ENCODE measurements at regions not wholly inside any gene's neighbourhood (a gene's known extent, or its start where the extent isn't known, plus 50 kb on each side); places are given as distances from the start of the nearest gene placed in this dataset.

DNA sequence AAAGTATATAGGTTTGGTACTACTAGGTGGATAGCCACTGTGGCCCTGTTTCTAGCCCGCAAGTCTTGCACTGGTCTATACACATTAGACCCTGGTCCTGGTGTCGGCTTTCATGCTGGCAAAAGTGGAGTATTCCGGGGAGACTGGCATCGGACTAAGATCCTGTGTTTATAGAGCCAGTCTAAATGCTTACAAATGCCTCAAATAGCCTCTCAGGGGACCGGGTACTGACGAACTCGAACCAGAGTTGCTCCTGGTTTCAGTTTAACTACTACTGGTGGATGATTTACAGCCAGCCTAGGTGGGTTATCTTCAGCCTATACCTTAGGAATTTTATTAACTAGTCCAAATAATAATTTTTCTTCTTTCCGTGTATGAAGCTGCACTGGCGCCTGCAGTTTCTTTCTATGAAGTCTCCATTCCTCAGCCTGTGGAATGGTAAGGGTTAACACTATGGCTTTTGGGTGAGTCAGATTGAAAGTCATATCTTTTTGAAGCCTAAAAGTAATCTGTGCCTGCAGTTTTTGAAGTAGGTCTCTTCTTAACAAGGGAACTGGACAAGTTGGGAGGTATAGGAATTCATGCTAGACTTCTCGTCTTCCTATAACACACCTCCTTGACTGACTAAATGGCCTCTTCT, 51.3 kb downstream of the OR10H4 start:
- Histone ChIP-seq H3K9me3 (no peaks in the 10 kb centered on the region), H3K9ac (ENCODE audit: low read depth in 2 of 2, low read length in 2 of 2) (no peak overlapping the region), H3K36me3 (no peaks in the 10 kb centered on the region), H3K27me3 (no peaks in the 10 kb centered on the region), H3K4me1 (no peaks in the 10 kb centered on the region), H3K4me3 (no peak overlapping the region), H3K27ac (no peak overlapping the region)
- intact Hi-C loops (cut with DNase I) = no loop called here
- no peak for DNase-seq
- TF ChIP-seq CTCF (IDR thresholded peaks at IDR 0.05) = no peak

- Histone ChIP-seq H3K4me3 (peak overlapping the region; percentile 14), H3K9ac (ENCODE audit: low read depth in 2 of 2, low read length in 2 of 2) (no peak overlapping the region), H3K9me3 (no peaks in the 10 kb centered on the region), H3K36me3 (no peaks in the 10 kb centered on the region), H3K27ac (no peak overlapping the region), H3K27me3 (no peaks in the 10 kb centered on the region), H3K4me1 (no peaks in the 10 kb centered on the region)
- DNase-seq = no peak
- intact Hi-C loops (cut with DNase I) = no loop called here
- no peak for TF ChIP-seq CTCF (IDR thresholded peaks at IDR 0.05)
Measured at GRCh38 chr19:16001481-16002312, 52.9 kb downstream of the OR10H4 start.

GRCh38 chr19:16002406-16003384, 53.9 kb downstream of the OR10H4 start:
- Histone ChIP-seq H3K4me1 (no peaks in the 10 kb centered on the region), H3K9me3 (no peaks in the 10 kb centered on the region), H3K27ac (no peak overlapping the region), H3K36me3 (no peaks in the 10 kb centered on the region), H3K27me3 (no peaks in the 10 kb centered on the region), H3K4me3 (peak overlapping the region; percentile 14), H3K9ac (ENCODE audit: low read depth in 2 of 2, low read length in 2 of 2) (no peak overlapping the region)
- no peak for TF ChIP-seq CTCF (IDR thresholded peaks at IDR 0.05)
- no peak for DNase-seq
- intact Hi-C loops (cut with DNase I) = no loop called here

DNA sequence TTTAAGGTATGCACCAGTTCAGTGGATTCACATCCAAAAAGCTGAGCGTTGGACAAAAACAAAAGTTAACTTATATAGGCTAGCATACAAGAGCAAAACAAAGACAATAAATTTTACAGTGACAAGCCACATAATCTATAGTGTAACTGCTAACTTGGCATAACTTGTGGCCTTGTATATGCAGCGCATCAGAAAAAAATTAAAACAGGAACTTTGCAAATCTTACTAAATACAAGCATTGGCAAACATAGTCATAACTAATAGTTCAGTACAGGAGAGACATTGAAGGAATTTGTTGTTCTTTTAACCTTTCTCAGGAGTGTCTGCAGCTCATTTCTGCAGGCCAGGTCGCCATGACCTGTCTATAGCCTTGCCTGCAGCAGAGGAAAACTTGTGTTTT, 54.6 kb downstream of the OR10H4 start:
- no peaks in the 10 kb centered on the region for H3K36me3 ChIP-seq
- TF ChIP-seq CTCF (IDR thresholded peaks at IDR 0.05) = no peak
- intact Hi-C loops (cut with DNase I) = no loop called here
- H3K9me3 ChIP-seq = no peaks in the 10 kb centered on the region
- H3K9ac ChIP-seq (ENCODE audit: low read depth in 2 of 2, low read length in 2 of 2) = no peak overlapping the region
- no peaks in the 10 kb centered on the region for H3K4me1 ChIP-seq
- H3K4me3 ChIP-seq = no peak overlapping the region
- DNase-seq = no peak
- no peak overlapping the region for H3K27ac ChIP-seq
- H3K27me3 ChIP-seq = no peaks in the 10 kb centered on the region

GRCh38 chr19:16005925-16006324, 57.1 kb downstream of the OR10H4 start:
- Histone ChIP-seq H3K4me1 (no peaks in the 10 kb centered on the region), H3K9me3 (no peaks in the 10 kb centered on the region), H3K9ac (ENCODE audit: low read depth in 2 of 2, low read length in 2 of 2) (no peak overlapping the region), H3K36me3 (no peaks in the 10 kb centered on the region), H3K27ac (no peak overlapping the region), H3K4me3 (no peak overlapping the region), H3K27me3 (no peaks in the 10 kb centered on the region)
- DNase-seq = no peak
- no peak for TF ChIP-seq CTCF (IDR thresholded peaks at IDR 0.05)
- intact Hi-C loops (cut with DNase I) = no loop called here
